Midbrain (tissue), 1 donor: ENCODE measurements at regions not wholly inside any gene's neighbourhood (a gene's known extent, or its start where the extent isn't known, plus 50 kb on each side); places are given as distances from the start of the nearest gene placed in this dataset.

ENCODE experiments used
- DNase-seq: peaks from one replicate; lab custom pipeline; 2025; lab: John Stamatoyannopoulos, UW

GRCh38 chr4:171169396-171169795 is 643.8 kb upstream of the GALNTL6 start:
- no peak for DNase-seq

GRCh38 chr4:171162478-171162877 is 650.7 kb upstream of the GALNTL6 start:
- no peak for DNase-seq

GRCh38 chr4:171157462-171158082 is 655.6 kb upstream of the GALNTL6 start:
- DNase-seq: no peak

GRCh38 chr4:171142639-171143038 is 670.6 kb upstream of the GALNTL6 start:
- DNase-seq: no peak

- no peak for DNase-seq
Observed at GRCh38 chr4:171142045-171142444, 671.2 kb upstream of the GALNTL6 start.

- DNase-seq: peak; percentile 33
Observed at GRCh38 chr4:171130256-171130801, 682.9 kb upstream of the GALNTL6 start.

- no peak for DNase-seq
Observed at GRCh38 chr4:171118091-171118490, 695.1 kb upstream of the GALNTL6 start.

- no peak for DNase-seq
Observed at GRCh38 chr4:171117457-171117856, 695.7 kb upstream of the GALNTL6 start.

- no peak for DNase-seq
Observed at GRCh38 chr4:171101845-171102244, 711.4 kb upstream of the GALNTL6 start.

- no peak for DNase-seq
Observed at GRCh38 chr4:171087089-171087488, 726.1 kb upstream of the GALNTL6 start.

- DNase-seq: no peak
Observed at GRCh38 chr4:171067422-171067821, 745.8 kb upstream of the GALNTL6 start.

- no peak for DNase-seq
Observed at GRCh38 chr4:171049380-171049779, 763.8 kb upstream of the GALNTL6 start.

- no peak for DNase-seq
Observed at GRCh38 chr4:171042989-171043524, 770.1 kb upstream of the GALNTL6 start.

- DNase-seq: no peak
Observed at GRCh38 chr4:171035909-171036308, 777.3 kb upstream of the GALNTL6 start.

- DNase-seq: no peak
Observed at GRCh38 chr4:171031338-171031737, 781.9 kb upstream of the GALNTL6 start.

- DNase-seq: no peak
Observed at GRCh38 chr4:171025776-171026175, 787.4 kb upstream of the GALNTL6 start.

GRCh38 chr4:171025343-171025742 is 787.9 kb upstream of the GALNTL6 start:
- DNase-seq: no peak

- no peak for DNase-seq
Observed at GRCh38 chr4:171024720-171025303, 788.4 kb upstream of the GALNTL6 start.

- DNase-seq: no peak
Observed at GRCh38 chr4:171022824-171023230, 790.4 kb upstream of the GALNTL6 start.

- DNase-seq: no peak
Observed at GRCh38 chr4:171017593-171017992, 795.6 kb upstream of the GALNTL6 start.

GRCh38 chr4:171016145-171016544 is 797.1 kb upstream of the GALNTL6 start:
- DNase-seq: no peak

- DNase-seq: no peak
Observed at GRCh38 chr4:171015441-171015840, 797.8 kb upstream of the GALNTL6 start.

- DNase-seq: no peak
Observed at GRCh38 chr4:171007618-171008390, 805.4 kb upstream of the GALNTL6 start.
